ENCODE measurements at regions not wholly inside any gene's neighbourhood (a gene's known extent, or its start where the extent isn't known, plus 50 kb on each side); places are given as distances from the start of the nearest gene placed in this dataset.

- H3K36me3 Mint-ChIP-seq, result no peaks in the 10 kb centered on the region
- no peaks in the 10 kb centered on the region for H3K36me3 ChIP-seq (ENCODE audit: control insufficient read depth in 2 of 2, extremely low read depth in 1 of 2, insufficient read depth in 1 of 2, low read length in 1 of 2)
- no peak overlapping the region for H3K4me3 ChIP-seq (ENCODE audit: control insufficient read depth in 1 of 2, extremely low read depth in 1 of 2, low read length in 1 of 2)
- ATAC-seq (replicated peaks in 1 of 4), result no peak
- WGBS (ENCODE audit: insufficient coverage), result 79% methylated on average over 2 of the region's 12 CpGs
- H3K9me3 ChIP-seq, result no peaks in the 10 kb centered on the region
- H3K27ac Mint-ChIP-seq, result no peak overlapping the region
- ChIA-PET CTCF (no interaction called here), POLR2A (no interaction called here)
- H3K4me1 Mint-ChIP-seq, result no peaks in the 10 kb centered on the region
- H3K27ac ChIP-seq (ENCODE audit: low read length), result no peak overlapping the region
- no peak for DNase-seq
- peaks cover 0 to 23% of the 10 kb centered on the region in 2 experiments for H3K27me3 ChIP-seq (replicated peaks in 1 of 2; ENCODE audit: control insufficient read depth in 2 of 2, extremely low read depth in 1 of 2, insufficient read depth in 2 of 2, low read length in 1 of 2)
- H3K27me3 Mint-ChIP-seq, result peaks cover 19 to 27% of the 10 kb centered on the region in 2 donors
- no peaks in the 10 kb centered on the region for H3K9me3 Mint-ChIP-seq
- H3K4me1 ChIP-seq (ENCODE audit: control insufficient read depth in 1 of 2, extremely low read depth in 1 of 2, insufficient read depth in 2 of 2, low read length in 2 of 2), result no peaks in the 10 kb centered on the region
- H3K4me3 Mint-ChIP-seq, result no peak overlapping the region
Observed at GRCh38 chr10:6877336-6877721, 297.3 kb upstream of the PRKCQ start.

GRCh38 chr10:6875269-6875865 is 295.3 kb upstream of the PRKCQ start:
- ChIA-PET CTCF (no interaction called here), POLR2A (no interaction called here)
- no peak overlapping the region for H3K27ac Mint-ChIP-seq
- no peaks in the 10 kb centered on the region for H3K36me3 Mint-ChIP-seq
- Histone ChIP-seq H3K4me3 (ENCODE audit: control insufficient read depth in 1 of 2, extremely low read depth in 1 of 2, low read length in 1 of 2) (no peak overlapping the region), H3K4me1 (ENCODE audit: control insufficient read depth in 1 of 2, extremely low read depth in 1 of 2, insufficient read depth in 2 of 2, low read length in 2 of 2) (no peaks in the 10 kb centered on the region), H3K9me3 (no peaks in the 10 kb centered on the region), H3K27me3 (replicated peaks in 1 of 2; ENCODE audit: control insufficient read depth in 2 of 2, extremely low read depth in 1 of 2, insufficient read depth in 2 of 2, low read length in 1 of 2) (peaks cover 0 to 26% of the 10 kb centered on the region in 2 experiments), H3K27ac (ENCODE audit: low read length) (no peak overlapping the region), H3K36me3 (ENCODE audit: control insufficient read depth in 2 of 2, extremely low read depth in 1 of 2, insufficient read depth in 1 of 2, low read length in 1 of 2) (no peaks in the 10 kb centered on the region)
- H3K27me3 Mint-ChIP-seq, result peaks cover 27 to 30% of the 10 kb centered on the region in 2 donors
- H3K4me3 Mint-ChIP-seq, result no peak overlapping the region
- no peaks in the 10 kb centered on the region for H3K9me3 Mint-ChIP-seq
- ATAC-seq (replicated peaks in 1 of 4) (no peak), DNase-seq (no peak)
- WGBS (ENCODE audit: insufficient coverage), result 83% methylated on average over 2 of the region's 7 CpGs
- H3K4me1 Mint-ChIP-seq, result no peaks in the 10 kb centered on the region

GRCh38 chr10:6871128-6871527 is 291.1 kb upstream of the PRKCQ start:
- no peak for DNase-seq
- POLR2A ChIA-PET, result no interaction called here
- Histone ChIP-seq H3K27me3 (replicated peaks in 1 of 2; ENCODE audit: control insufficient read depth in 2 of 2, extremely low read depth in 1 of 2, insufficient read depth in 2 of 2, low read length in 1 of 2) (peaks cover 0 to 11% of the 10 kb centered on the region in 2 experiments), H3K27ac (ENCODE audit: low read length) (no peak overlapping the region), H3K4me1 (ENCODE audit: control insufficient read depth in 1 of 2, extremely low read depth in 1 of 2, insufficient read depth in 2 of 2, low read length in 2 of 2) (no peaks in the 10 kb centered on the region), H3K9me3 (no peaks in the 10 kb centered on the region), H3K4me3 (ENCODE audit: control insufficient read depth in 1 of 2, extremely low read depth in 1 of 2, low read length in 1 of 2) (no peak overlapping the region), H3K36me3 (ENCODE audit: control insufficient read depth in 2 of 2, extremely low read depth in 1 of 2, insufficient read depth in 1 of 2, low read length in 1 of 2) (no peaks in the 10 kb centered on the region)
- Mint-ChIP-seq H3K4me3 (no peak overlapping the region), H3K27ac (no peak overlapping the region), H3K4me1 (no peaks in the 10 kb centered on the region), H3K27me3 (peaks cover 26 to 34% of the 10 kb centered on the region in 2 donors), H3K36me3 (no peaks in the 10 kb centered on the region), H3K9me3 (no peaks in the 10 kb centered on the region)
- no peak for ATAC-seq (replicated peaks in 1 of 4)
- 94% methylated on average over 7 of the region's 10 CpGs for WGBS (ENCODE audit: insufficient coverage)
- CTCF ChIA-PET, result no interaction called here

- CTCF ChIA-PET, result no interaction called here
Observed at GRCh38 chr10:6868036-6868725, 288.1 kb upstream of the PRKCQ start.

GRCh38 chr10:6866757-6867156 is 286.7 kb upstream of the PRKCQ start:
- Histone ChIP-seq H3K4me3 (ENCODE audit: control insufficient read depth in 1 of 2, extremely low read depth in 1 of 2, low read length in 1 of 2) (no peak overlapping the region), H3K4me1 (ENCODE audit: control insufficient read depth in 1 of 2, extremely low read depth in 1 of 2, insufficient read depth in 2 of 2, low read length in 2 of 2) (no peaks in the 10 kb centered on the region), H3K27ac (ENCODE audit: low read length) (no peak overlapping the region), H3K27me3 (replicated peaks in 1 of 2; ENCODE audit: control insufficient read depth in 2 of 2, extremely low read depth in 1 of 2, insufficient read depth in 2 of 2, low read length in 1 of 2) (peaks cover 0 to 6% of the 10 kb centered on the region in 2 experiments), H3K36me3 (ENCODE audit: control insufficient read depth in 2 of 2, extremely low read depth in 1 of 2, insufficient read depth in 1 of 2, low read length in 1 of 2) (no peaks in the 10 kb centered on the region), H3K9me3 (no peaks in the 10 kb centered on the region)
- CTCF ChIA-PET, result interaction anchor here in 1 of 2 donors (0.7 kb wide), 1 partner anchor 551 kb away, joined by 7 read pairs; no protein-coding TSS in a partner anchor
- POLR2A ChIA-PET, result no interaction called here
- peaks cover 0 to 4% (median 3%) of the 10 kb centered on the region in 3 donors for H3K9me3 Mint-ChIP-seq
- H3K27ac Mint-ChIP-seq, result no peak overlapping the region
- H3K27me3 Mint-ChIP-seq, result peaks cover 22 to 32% of the 10 kb centered on the region in 2 donors
- ATAC-seq (replicated peaks in 1 of 4), result no peak
- DNase-seq, result no peak
- 36% methylated on average over 1 of the region's 2 CpGs for WGBS (ENCODE audit: insufficient coverage)
- no peaks in the 10 kb centered on the region for H3K36me3 Mint-ChIP-seq
- no peaks in the 10 kb centered on the region for H3K4me1 Mint-ChIP-seq
- no peak overlapping the region for H3K4me3 Mint-ChIP-seq

More at GRCh38 chr10:6868036-6868725, 288.1 kb upstream of the PRKCQ start:
- POLR2A ChIA-PET, result no interaction called here
- H3K4me1 Mint-ChIP-seq, result no peaks in the 10 kb centered on the region
- Histone ChIP-seq H3K27ac (ENCODE audit: low read length) (no peak overlapping the region), H3K9me3 (no peaks in the 10 kb centered on the region), H3K4me1 (ENCODE audit: control insufficient read depth in 1 of 2, extremely low read depth in 1 of 2, insufficient read depth in 2 of 2, low read length in 2 of 2) (no peaks in the 10 kb centered on the region), H3K36me3 (ENCODE audit: control insufficient read depth in 2 of 2, extremely low read depth in 1 of 2, insufficient read depth in 1 of 2, low read length in 1 of 2) (no peaks in the 10 kb centered on the region), H3K4me3 (ENCODE audit: control insufficient read depth in 1 of 2, extremely low read depth in 1 of 2, low read length in 1 of 2) (no peak overlapping the region), H3K27me3 (replicated peaks in 1 of 2; ENCODE audit: control insufficient read depth in 2 of 2, extremely low read depth in 1 of 2, insufficient read depth in 2 of 2, low read length in 1 of 2) (peaks cover 0 to 7% of the 10 kb centered on the region in 2 experiments)
- peaks cover 27 to 34% of the 10 kb centered on the region in 2 donors for H3K27me3 Mint-ChIP-seq
- WGBS (ENCODE audit: insufficient coverage), result 90% methylated on average over 3 of the region's 6 CpGs
- no peaks in the 10 kb centered on the region for H3K9me3 Mint-ChIP-seq
- H3K27ac Mint-ChIP-seq, result no peak overlapping the region
- DNase-seq (no peak), ATAC-seq (replicated peaks in 1 of 4) (no peak)
- no peaks in the 10 kb centered on the region for H3K36me3 Mint-ChIP-seq
- no peak overlapping the region for H3K4me3 Mint-ChIP-seq

GRCh38 chr10:6864142-6864541 is 284.1 kb upstream of the PRKCQ start:
- no peaks in the 10 kb centered on the region for H3K4me1 ChIP-seq (ENCODE audit: control insufficient read depth in 1 of 2, extremely low read depth in 1 of 2, insufficient read depth in 2 of 2, low read length in 2 of 2)
- WGBS (ENCODE audit: insufficient coverage), result 92% methylated on average over 2 of the region's 6 CpGs
- POLR2A ChIA-PET, result no interaction called here
- H3K9me3 ChIP-seq, result no peaks in the 10 kb centered on the region
- H3K4me3 ChIP-seq (ENCODE audit: control insufficient read depth in 1 of 2, extremely low read depth in 1 of 2, low read length in 1 of 2), result no peak overlapping the region
- H3K27ac Mint-ChIP-seq, result no peak overlapping the region
- peaks cover 16 to 25% of the 10 kb centered on the region in 2 donors for H3K27me3 Mint-ChIP-seq
- no peak overlapping the region for H3K4me3 Mint-ChIP-seq
- DNase-seq (no peak), ATAC-seq (replicated peaks in 1 of 4) (no peak)
- H3K36me3 Mint-ChIP-seq, result no peaks in the 10 kb centered on the region
- H3K36me3 ChIP-seq (ENCODE audit: control insufficient read depth in 2 of 2, extremely low read depth in 1 of 2, insufficient read depth in 1 of 2, low read length in 1 of 2), result no peaks in the 10 kb centered on the region
- no peaks in the 10 kb centered on the region for H3K4me1 Mint-ChIP-seq
- H3K27ac ChIP-seq (ENCODE audit: low read length), result no peak overlapping the region
- CTCF ChIA-PET, result no interaction called here
- H3K27me3 ChIP-seq (replicated peaks in 1 of 2; ENCODE audit: control insufficient read depth in 2 of 2, extremely low read depth in 1 of 2, insufficient read depth in 2 of 2, low read length in 1 of 2), result peaks cover 0 to 3% of the 10 kb centered on the region in 2 experiments
- peaks cover 0 to 4% (median 3%) of the 10 kb centered on the region in 3 donors for H3K9me3 Mint-ChIP-seq

All from T-cell (primary cell).